Nephron progenitor cell (in vitro differentiated cells): ENCODE measurements at regions not wholly inside any gene's neighbourhood (a gene's known extent, or its start where the extent isn't known, plus 50 kb on each side); places are given as distances from the start of the nearest gene placed in this dataset.

ENCODE experiments used
- DNase-seq: peaks from one replicate; pipeline ENCODE4 v3.0.0; 2021
- H3K27ac Mint-ChIP-seq: 2 replicates; pipeline ENCODE4 v1.8.0; 2021; ENCODE audit warnings: mild to moderate bottlenecking, moderate library complexity, mixed read lengths
- H3K27me3 Mint-ChIP-seq: 2 replicates; pipeline ENCODE4 v1.8.0; 2021; ENCODE audit warnings: mild to moderate bottlenecking, low read depth, mixed read lengths; ENCODE audit not compliant: poor library complexity
- H3K36me3 Mint-ChIP-seq: 2 replicates; pipeline ENCODE4 v1.8.0; 2021; ENCODE audit warnings: low read depth, mixed read lengths
- H3K4me1 Mint-ChIP-seq: 2 replicates; pipeline ENCODE4 v1.8.0; 2021; ENCODE audit warnings: mixed read lengths
- H3K4me3 Mint-ChIP-seq: 2 replicates; pipeline ENCODE4 v1.8.0; 2021; ENCODE audit warnings: mild to moderate bottlenecking, moderate library complexity, mixed read lengths
- H3K9me3 Mint-ChIP-seq: 2 replicates; pipeline ENCODE4 v1.8.0; 2021; ENCODE audit warnings: mild to moderate bottlenecking, moderate library complexity, mixed read lengths
- TF ChIP-seq, protein P1 (sequence below): fragments of 200-600 bp; sonication (generic); IDR thresholded peaks from 2 replicates; pipeline ENCODE4 v1.5.0; 2021; ENCODE audit warnings: antibody characterized with exemption

DNA sequence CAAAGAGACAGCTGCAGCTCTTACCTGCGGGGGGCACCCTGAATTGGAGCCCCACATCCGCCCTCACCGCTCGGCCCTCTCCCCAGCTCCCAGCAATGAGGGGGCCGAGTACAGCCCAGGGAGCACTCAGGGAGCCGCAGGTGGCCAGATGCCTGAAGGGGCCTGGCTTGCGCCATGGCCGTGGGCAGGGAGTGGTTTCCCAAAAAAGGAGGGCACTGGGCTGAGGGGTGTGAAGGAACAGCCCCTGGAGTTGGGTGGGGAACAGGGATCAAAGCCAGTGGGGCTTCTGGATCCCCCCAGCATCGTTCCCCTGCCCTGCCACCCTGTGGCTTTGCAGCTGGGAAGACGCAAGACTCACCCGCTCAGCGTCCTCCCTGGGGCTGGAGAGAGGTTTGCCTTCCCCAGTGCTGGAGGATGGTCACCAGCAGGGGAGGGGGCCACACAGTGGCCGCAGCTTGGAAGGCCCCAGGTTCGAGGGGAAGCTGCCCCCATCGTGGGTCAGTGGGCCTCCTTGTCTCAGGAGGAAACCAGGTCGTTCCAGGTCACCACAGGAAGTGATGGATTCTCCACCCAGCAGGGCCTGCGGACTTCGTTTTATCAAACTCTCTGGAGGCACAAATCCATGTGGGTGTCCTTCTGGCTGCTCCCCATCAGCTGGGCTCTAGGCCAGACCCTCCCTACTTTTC, 68.2 kb upstream of the HPCAL1 start:
- no peak for DNase-seq
- H3K36me3 Mint-ChIP-seq, result no peaks in the 10 kb centered on the region
- H3K27me3 Mint-ChIP-seq, result peaks cover 13% of the 10 kb centered on the region
- H3K4me1 Mint-ChIP-seq, result peaks cover 13% of the 10 kb centered on the region
- H3K4me3 Mint-ChIP-seq, result no peak overlapping the region
- H3K27ac Mint-ChIP-seq, result no peak overlapping the region
- TF ChIP-seq, protein P1, sequence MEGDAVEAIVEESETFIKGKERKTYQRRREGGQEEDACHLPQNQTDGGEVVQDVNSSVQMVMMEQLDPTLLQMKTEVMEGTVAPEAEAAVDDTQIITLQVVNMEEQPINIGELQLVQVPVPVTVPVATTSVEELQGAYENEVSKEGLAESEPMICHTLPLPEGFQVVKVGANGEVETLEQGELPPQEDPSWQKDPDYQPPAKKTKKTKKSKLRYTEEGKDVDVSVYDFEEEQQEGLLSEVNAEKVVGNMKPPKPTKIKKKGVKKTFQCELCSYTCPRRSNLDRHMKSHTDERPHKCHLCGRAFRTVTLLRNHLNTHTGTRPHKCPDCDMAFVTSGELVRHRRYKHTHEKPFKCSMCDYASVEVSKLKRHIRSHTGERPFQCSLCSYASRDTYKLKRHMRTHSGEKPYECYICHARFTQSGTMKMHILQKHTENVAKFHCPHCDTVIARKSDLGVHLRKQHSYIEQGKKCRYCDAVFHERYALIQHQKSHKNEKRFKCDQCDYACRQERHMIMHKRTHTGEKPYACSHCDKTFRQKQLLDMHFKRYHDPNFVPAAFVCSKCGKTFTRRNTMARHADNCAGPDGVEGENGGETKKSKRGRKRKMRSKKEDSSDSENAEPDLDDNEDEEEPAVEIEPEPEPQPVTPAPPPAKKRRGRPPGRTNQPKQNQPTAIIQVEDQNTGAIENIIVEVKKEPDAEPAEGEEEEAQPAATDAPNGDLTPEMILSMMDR, result no peak
- no peaks in the 10 kb centered on the region for H3K9me3 Mint-ChIP-seq

- Mint-ChIP-seq H3K9me3 (no peaks in the 10 kb centered on the region), H3K27me3 (peaks cover 13% of the 10 kb centered on the region), H3K4me1 (peaks cover 13% of the 10 kb centered on the region), H3K27ac (no peak overlapping the region), H3K4me3 (no peak overlapping the region), H3K36me3 (no peaks in the 10 kb centered on the region)
- no peak for DNase-seq
- TF ChIP-seq, protein P1, result no peak
These were observed 67.4 kb upstream of the HPCAL1 start for GRCh38 chr2:10235099-10235908.

GRCh38 chr2:10235909-10236550, 66.7 kb upstream of the HPCAL1 start:
- Mint-ChIP-seq H3K36me3 (no peaks in the 10 kb centered on the region), H3K4me1 (peaks cover 13% of the 10 kb centered on the region), H3K27me3 (peaks cover 13% of the 10 kb centered on the region), H3K4me3 (no peak overlapping the region), H3K27ac (no peak overlapping the region), H3K9me3 (no peaks in the 10 kb centered on the region)
- no peak for DNase-seq
- TF ChIP-seq, protein P1, result no peak

DNA sequence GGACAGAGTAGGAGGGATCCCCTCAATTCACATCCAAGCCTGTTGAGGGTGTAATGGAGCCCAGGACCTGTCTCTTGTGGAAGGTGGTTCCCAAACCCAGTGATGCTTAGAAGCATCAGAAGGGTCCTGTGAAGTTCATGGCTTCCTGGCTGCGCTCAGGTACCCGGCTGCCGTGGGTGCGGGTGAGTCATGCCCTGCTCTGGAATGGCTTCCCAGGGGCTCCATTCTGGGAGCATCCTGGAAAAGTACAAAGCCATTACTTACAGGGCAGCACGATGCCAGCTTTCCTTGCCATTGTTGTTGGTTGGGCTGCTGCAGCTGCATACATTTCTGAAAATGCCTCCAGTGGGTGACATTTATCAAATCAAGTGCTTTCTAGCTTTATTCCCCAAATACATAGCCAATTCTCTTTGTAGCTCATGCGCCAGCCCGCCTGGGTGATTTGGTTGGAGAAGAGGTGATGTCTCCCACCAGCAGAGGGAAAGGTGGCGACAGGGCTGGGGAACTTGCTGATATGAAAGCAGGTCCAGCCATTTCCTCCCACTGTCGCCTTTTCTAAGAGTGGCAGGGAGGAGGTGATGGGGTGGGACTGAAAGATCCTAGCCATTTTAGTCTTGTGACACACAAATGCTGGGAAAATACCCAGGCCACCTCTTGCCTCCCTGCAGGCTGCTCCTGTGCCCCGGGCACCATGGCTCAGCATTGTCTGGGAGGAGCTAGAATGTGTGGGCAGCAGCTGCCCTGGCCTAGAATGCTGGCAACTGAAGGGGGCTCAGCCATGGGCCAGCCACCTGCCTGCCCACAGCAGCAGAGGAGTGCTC, 65.9 kb upstream of the HPCAL1 start:
- H3K4me3 Mint-ChIP-seq, result no peak overlapping the region
- H3K27me3 Mint-ChIP-seq, result peaks cover 16% of the 10 kb centered on the region
- H3K9me3 Mint-ChIP-seq, result no peaks in the 10 kb centered on the region
- no peak overlapping the region for H3K27ac Mint-ChIP-seq
- H3K4me1 Mint-ChIP-seq, result peaks cover 13% of the 10 kb centered on the region
- TF ChIP-seq, protein P1, result no peak
- no peaks in the 10 kb centered on the region for H3K36me3 Mint-ChIP-seq
- no peak for DNase-seq

DNA sequence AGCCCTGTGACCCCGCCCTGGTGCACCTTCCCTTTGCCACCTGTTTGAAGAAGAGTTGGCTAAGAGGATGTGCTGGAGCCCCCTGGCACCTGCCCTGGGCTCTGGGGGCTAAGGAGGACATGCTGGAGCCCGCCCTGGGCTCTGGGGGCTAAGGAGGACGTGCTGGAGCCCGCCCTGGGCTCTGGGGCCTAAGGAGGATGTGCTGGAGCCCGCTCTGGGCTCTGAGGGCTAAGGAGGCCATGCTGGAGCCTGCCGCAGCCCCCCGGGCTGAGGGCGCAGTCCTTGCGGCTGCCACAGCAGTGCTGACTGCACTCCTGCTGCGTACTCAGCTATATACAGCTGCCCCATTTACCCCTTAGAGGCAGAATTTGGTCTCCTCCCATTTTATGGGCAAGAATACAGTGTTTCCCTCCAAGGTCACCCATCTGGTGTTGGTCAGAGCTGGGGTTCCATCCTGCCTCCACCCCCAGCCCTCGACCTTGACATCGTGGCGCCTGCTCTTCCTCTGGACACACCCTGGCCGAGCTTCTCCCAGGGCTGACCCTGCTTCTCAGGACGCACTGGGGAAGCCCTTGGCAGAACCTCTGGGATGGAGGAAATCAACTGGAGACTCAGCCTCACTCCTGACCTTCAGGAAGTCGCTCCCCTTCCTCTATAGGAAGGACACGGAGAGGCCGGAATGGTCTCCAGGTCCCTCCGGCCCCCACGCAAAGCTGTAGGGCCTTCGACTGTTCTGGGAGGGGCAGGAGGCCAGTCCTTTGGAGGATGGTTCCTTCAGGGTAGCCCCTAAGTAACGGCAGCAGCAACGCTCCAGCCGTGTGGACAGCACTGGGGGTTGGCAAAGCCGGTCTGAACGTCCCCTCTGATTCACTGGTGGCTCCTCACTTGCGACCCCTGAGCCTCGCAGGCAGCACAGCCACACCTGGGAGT, 65.0 kb upstream of the HPCAL1 start:
- H3K27ac Mint-ChIP-seq, result no peak overlapping the region
- TF ChIP-seq, protein P1, result no peak
- H3K36me3 Mint-ChIP-seq, result no peaks in the 10 kb centered on the region
- peaks cover 13% of the 10 kb centered on the region for H3K4me1 Mint-ChIP-seq
- peak; percentile 0 for DNase-seq
- H3K4me3 Mint-ChIP-seq, result no peak overlapping the region
- H3K27me3 Mint-ChIP-seq, result peaks cover 15% of the 10 kb centered on the region
- H3K9me3 Mint-ChIP-seq, result no peaks in the 10 kb centered on the region
